NCI-H1092 treated with DMSO at 0.1 percent for 48 hours (cell line): ENCODE measurements at regions not wholly inside any gene's neighbourhood (a gene's known extent, or its start where the extent isn't known, plus 50 kb on each side); places are given as distances from the start of the nearest gene placed in this dataset.

Experiments used
- DNase-seq: peaks from one replicate; lab custom pipeline; 2025; lab: John Stamatoyannopoulos, UW

DNA sequence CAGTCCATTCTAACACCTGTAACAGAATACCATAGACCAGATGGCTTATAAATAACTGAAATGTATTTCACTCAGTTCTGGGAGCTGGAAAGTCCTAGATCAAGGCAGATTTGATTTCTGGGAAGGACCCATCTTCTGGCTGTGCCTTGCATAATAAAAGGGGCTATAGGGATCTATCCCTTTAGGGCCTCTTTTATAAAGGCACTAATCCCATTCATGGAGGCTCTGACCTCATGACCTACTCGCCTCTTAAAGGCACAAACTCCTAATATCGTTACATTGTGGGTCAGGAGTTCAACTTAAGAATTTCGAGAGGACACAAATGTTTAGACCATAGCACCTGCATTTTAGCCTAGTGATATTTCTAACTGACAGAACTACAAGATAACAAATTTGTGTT, 619.0 kb downstream of the CDH18 start:
- no peak for DNase-seq

DNA sequence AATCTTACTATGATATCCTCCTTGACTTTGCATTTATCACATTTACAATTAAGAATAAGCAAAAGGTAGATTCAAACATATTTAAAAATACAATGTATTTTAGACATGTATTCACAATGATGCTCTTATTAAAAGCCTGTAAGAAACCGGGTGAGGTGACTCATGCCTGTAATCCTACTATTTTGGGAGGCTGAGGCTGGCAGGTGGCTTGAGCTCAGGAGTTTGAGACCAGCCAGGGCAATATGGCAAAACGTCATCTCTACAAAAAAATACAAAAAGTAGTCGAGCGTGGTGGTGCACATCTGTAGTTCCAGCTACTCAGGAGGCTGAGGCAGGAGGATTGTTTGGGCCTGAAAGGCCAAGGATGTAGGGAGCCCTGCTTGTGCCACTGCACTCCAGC, 618.4 kb downstream of the CDH18 start:
- DNase-seq, result no peak

DNA sequence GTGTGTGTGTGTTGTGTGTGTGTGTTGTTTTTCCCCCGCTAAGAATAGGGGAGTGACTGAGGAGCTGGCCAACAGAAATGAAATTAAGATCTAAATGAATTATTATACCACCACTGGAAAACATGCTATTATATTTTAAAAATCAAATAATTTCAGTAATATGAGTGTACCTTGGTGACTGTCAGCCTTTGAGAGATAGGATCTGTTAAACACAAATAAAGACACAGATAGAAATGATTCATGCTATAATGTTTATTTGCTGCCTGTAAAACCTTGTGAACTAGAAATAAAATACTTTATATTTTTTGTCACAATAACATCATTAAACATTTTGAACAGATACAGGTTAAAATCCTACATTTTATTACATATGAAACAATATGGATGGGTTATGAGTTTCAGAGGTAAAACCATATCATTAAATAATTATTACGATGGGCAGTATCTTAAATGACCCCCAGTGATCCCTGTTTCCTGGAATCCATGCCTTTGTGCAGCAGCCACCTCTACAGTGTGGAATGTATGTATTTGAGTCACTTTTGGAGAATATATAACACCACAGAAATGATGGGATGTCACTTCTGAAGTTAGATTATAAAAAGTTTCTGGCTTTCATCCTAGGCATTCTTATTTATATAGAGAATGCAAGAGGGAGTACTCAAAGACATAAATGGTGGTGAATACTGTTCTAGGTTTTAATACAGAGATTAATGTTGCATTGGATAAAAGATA, 617.2 kb downstream of the CDH18 start:
- DNase-seq, result no peak

DNA sequence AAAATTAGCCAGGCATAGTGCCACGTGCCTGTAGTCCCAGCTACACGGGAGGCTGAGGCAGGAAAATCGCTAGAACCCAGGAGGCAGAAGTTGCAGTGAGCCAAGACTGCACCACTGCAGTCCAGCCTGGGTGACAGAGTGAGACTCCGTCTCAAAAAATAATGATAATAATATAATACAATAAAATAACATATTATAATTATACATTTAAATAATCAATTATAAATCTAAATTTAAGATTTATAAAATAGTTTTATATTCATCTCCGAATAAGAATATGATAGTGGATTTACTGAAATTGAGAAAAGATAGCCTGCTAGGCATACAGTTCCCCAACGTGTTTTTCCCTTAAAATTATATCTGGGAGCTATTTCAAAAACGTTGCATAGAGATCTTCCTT, 599.6 kb downstream of the CDH18 start:
- no peak for DNase-seq

DNA sequence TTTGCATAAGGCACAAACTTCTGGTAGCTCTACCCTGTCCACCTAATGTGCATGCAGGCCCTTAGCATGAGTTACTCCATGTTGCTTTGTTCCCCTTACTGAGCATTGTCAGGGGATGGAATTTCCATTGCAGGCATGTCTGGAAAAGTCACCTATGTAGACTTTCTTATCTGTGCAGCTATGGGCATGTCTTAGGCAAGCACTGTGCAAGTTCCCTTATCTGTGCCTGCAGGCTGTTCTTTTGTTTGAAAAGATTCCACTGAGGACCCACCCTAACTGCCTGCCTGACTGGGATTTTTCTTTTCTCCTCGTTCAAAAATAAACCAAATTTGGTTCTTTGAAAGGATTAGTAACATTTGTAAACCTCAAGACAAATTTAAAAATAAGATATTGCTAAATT, 587.0 kb downstream of the CDH18 start:
- no peak for DNase-seq

DNA sequence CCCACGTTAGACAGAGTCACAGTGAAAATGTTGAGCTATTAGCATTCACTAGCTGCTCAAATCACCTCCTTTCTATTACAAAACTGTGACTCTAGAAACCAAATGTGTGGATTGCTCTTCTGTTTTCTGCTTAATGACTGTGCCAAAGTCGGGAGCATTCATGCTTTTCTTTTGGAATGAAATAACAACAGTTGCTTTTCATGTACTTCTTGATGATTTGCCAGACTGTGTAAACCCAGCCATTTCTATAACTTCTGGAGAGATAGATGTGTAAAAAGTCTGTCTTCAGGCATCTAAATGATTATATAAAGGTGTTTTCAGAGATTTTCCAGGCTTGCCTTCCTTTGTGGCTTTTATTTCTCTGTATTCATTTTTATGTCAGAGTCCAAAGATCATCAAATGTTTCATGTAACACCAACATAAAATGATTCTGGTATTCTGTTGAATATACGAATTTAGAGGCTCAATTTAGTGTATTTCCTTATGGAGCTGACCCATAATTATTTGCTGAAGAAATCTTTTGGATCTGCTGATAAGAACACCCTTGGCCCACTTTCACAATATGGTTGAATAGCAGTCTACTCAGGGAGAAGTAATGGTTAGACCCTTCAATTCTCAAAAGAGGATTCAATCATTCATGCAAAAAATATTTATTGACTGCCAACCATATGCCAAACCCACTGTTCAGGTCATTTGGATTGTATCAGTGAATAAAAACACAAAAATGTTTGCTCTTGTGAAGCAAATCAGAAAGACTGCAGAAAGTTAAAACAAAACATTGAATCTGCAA, 581.2 kb downstream of the CDH18 start:
- DNase-seq, result no peak

DNA sequence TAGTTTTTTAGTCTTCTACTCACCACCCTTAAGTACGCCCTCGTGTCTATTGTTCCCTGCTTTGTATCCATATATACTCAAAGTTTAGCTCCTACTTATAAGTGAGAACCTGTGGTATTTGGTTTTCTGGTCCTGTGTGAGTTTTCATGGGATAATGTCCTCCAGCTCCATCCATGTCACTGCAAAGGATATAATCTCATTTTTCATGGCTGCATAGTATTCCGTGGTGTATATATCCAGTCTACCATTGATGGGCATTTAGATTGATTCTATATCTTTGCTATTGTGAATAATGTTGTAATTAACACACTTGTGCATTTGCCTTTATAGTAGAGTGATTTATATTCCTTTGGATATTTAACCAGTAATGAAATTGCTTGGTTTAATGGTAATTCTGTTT, 579.9 kb downstream of the CDH18 start:
- DNase-seq, result no peak

DNA sequence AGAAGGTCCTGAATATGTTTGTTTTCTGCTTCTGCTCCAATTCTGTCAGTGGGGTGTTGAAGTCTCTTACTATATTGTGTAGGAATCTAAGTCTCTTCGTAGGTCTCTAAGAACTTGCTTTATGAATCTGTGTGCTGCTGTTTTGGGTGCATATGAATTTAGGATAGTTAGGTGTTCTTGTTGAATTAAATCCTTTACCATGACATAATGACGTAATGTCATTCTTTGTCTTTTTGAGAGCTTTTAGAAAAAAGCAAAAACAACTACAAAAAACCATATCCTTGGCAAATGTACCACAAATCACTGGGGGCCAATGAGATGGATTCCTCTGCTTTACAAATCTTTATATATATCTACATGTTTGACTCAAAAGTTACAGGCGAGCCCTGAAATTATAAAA, 576.1 kb downstream of the CDH18 start:
- DNase-seq, result no peak
